ENCODE measurements at regions not wholly inside any gene's neighbourhood (a gene's known extent, or its start where the extent isn't known, plus 50 kb on each side); places are given as distances from the start of the nearest gene placed in this dataset.

DNA sequence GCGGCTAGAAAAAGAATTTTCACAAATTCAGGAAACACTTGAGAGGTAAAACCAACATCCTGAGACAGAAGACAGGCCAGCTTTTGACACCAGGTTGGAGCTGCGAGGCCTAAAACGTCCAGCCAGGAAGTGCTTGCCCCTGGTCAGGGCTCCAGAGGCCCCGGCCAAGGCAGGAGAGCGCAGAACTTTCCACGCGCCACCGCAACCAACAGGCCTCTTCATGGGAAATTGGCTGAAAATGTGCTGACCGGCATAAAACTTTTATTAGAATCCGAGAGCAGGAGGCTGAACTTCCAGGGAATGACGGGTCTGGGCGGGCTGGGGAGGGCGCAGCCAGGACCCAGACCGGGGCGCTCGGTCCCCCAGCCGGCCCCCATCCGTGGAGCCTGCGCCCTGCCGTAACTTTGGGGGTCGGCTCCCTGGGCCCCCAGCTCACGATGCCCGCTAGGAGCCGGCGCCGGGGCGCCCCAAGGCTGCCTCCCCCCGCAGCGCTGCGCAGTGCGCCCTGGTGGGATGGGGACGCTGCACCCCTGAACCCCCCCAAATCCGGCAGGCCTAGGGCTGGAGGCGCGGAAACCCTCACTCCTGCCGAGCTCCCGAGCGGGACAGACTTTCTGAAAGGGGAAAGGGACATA lies 414.0 kb upstream of the MKI67 start:
- DNase-seq (ENCODE audit: low read depth, low spot score) (no peak), ATAC-seq (no peak)
- no peak overlapping the region for H2AFZ ChIP-seq (ENCODE audit: low read depth, low read length, poor library complexity, severe bottlenecking)
- no peak overlapping the region for H3K9ac ChIP-seq (ENCODE audit: low read length)
- RAD21 ChIA-PET (ENCODE audit: low non-redundant PET in 1 of 2, low total read pairs in 2 of 2, uncharacterized antibody in 2 of 2, unreplicated experiment in 2 of 2) = no interaction called here
- no peaks in the 10 kb centered on the region for H3K4me1 ChIP-seq (ENCODE audit: control insufficient read depth in 1 of 2, insufficient read depth in 2 of 2, low read length in 2 of 2)
- intact Hi-C loops (cut with micrococcal nuclease) = no loop called here
- peaks cover 77% of the 10 kb centered on the region for H3K27me3 ChIP-seq (ENCODE audit: insufficient read depth, low read length)
- no peaks in the 10 kb centered on the region for H3K79me2 ChIP-seq (ENCODE audit: insufficient read depth, low read length)
- H4K20me1 ChIP-seq (ENCODE audit: insufficient read depth) = no peaks in the 10 kb centered on the region
- CTCF ChIA-PET = no interaction called here
- H3K9me3 ChIP-seq (ENCODE audit: control insufficient read depth in 1 of 2, insufficient read depth in 1 of 2, low read depth in 1 of 2, low read length in 2 of 2) = no peaks in the 10 kb centered on the region
- no peak overlapping the region for H3K27ac ChIP-seq (ENCODE audit: low read depth, low read length)
- H3K9me2 ChIP-seq (ENCODE audit: insufficient read depth) = no peaks in the 10 kb centered on the region
- no peaks in the 10 kb centered on the region for H3K36me3 ChIP-seq (ENCODE audit: control insufficient read depth in 1 of 2, insufficient read depth in 2 of 2, low read length in 2 of 2)
- POLR2A ChIA-PET = no interaction called here
- BruUV-seq (replicated peaks) = no TSS peak
- H3K4me3 ChIP-seq (replicated peaks in 1 of 2; ENCODE audit: low read depth in 1 of 2, low read length in 2 of 2) = no peak overlapping the region
- H3K4me2 ChIP-seq (ENCODE audit: low read length) = no peak overlapping the region
- TF ChIP-seq SRF (IDR thresholded peaks at IDR 0.05; ENCODE audit: low read depth) = no peak
- TF ChIP-seq POLR2A (IDR thresholded peaks at IDR 0.05; ENCODE audit: borderline replicate concordance, extremely low read depth, insufficient read depth, insufficient read length) = no peak
- no peak for TF ChIP-seq CBX3 (IDR thresholded peaks at IDR 0.05; ENCODE audit: low read depth)
- no peak for TF ChIP-seq RAD21 (IDR thresholded peaks at IDR 0.05; ENCODE audit: low read depth)
- TF ChIP-seq SIN3A (IDR thresholded peaks at IDR 0.05; ENCODE audit: low read depth) = no peak
- TF ChIP-seq YY1 (IDR thresholded peaks at IDR 0.05; ENCODE audit: extremely low read depth, insufficient replicate concordance, low read depth, low read length) = no peak
- TF ChIP-seq, protein P1, sequence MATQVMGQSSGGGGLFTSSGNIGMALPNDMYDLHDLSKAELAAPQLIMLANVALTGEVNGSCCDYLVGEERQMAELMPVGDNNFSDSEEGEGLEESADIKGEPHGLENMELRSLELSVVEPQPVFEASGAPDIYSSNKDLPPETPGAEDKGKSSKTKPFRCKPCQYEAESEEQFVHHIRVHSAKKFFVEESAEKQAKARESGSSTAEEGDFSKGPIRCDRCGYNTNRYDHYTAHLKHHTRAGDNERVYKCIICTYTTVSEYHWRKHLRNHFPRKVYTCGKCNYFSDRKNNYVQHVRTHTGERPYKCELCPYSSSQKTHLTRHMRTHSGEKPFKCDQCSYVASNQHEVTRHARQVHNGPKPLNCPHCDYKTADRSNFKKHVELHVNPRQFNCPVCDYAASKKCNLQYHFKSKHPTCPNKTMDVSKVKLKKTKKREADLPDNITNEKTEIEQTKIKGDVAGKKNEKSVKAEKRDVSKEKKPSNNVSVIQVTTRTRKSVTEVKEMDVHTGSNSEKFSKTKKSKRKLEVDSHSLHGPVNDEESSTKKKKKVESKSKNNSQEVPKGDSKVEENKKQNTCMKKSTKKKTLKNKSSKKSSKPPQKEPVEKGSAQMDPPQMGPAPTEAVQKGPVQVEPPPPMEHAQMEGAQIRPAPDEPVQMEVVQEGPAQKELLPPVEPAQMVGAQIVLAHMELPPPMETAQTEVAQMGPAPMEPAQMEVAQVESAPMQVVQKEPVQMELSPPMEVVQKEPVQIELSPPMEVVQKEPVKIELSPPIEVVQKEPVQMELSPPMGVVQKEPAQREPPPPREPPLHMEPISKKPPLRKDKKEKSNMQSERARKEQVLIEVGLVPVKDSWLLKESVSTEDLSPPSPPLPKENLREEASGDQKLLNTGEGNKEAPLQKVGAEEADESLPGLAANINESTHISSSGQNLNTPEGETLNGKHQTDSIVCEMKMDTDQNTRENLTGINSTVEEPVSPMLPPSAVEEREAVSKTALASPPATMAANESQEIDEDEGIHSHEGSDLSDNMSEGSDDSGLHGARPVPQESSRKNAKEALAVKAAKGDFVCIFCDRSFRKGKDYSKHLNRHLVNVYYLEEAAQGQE (IDR thresholded peaks at IDR 0.05; ENCODE audit: low read depth) = no peak
- TF ChIP-seq, protein P2, sequence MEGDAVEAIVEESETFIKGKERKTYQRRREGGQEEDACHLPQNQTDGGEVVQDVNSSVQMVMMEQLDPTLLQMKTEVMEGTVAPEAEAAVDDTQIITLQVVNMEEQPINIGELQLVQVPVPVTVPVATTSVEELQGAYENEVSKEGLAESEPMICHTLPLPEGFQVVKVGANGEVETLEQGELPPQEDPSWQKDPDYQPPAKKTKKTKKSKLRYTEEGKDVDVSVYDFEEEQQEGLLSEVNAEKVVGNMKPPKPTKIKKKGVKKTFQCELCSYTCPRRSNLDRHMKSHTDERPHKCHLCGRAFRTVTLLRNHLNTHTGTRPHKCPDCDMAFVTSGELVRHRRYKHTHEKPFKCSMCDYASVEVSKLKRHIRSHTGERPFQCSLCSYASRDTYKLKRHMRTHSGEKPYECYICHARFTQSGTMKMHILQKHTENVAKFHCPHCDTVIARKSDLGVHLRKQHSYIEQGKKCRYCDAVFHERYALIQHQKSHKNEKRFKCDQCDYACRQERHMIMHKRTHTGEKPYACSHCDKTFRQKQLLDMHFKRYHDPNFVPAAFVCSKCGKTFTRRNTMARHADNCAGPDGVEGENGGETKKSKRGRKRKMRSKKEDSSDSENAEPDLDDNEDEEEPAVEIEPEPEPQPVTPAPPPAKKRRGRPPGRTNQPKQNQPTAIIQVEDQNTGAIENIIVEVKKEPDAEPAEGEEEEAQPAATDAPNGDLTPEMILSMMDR (IDR thresholded peaks at IDR 0.05 in 2 of 3, conservative IDR thresholded peaks at IDR 0.05 in 1 of 3; ENCODE audit: borderline replicate concordance in 1 of 3, insufficient read depth in 1 of 3, low read depth in 2 of 3, low read length in 2 of 3) = no peak
- TF ChIP-seq, protein P3, sequence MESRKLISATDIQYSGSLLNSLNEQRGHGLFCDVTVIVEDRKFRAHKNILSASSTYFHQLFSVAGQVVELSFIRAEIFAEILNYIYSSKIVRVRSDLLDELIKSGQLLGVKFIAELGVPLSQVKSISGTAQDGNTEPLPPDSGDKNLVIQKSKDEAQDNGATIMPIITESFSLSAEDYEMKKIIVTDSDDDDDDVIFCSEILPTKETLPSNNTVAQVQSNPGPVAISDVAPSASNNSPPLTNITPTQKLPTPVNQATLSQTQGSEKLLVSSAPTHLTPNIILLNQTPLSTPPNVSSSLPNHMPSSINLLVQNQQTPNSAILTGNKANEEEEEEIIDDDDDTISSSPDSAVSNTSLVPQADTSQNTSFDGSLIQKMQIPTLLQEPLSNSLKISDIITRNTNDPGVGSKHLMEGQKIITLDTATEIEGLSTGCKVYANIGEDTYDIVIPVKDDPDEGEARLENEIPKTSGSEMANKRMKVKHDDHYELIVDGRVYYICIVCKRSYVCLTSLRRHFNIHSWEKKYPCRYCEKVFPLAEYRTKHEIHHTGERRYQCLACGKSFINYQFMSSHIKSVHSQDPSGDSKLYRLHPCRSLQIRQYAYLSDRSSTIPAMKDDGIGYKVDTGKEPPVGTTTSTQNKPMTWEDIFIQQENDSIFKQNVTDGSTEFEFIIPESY (IDR thresholded peaks at IDR 0.05; ENCODE audit: extremely low read depth, insufficient replicate concordance, low read length) = no peak
